GM23338 (cell line): ENCODE measurements at regions not wholly inside any gene's neighbourhood (a gene's known extent, or its start where the extent isn't known, plus 50 kb on each side); places are given as distances from the start of the nearest gene placed in this dataset.

Experiments
- CREB1 ChIP-seq: fragments of 250-450 bp; sonication (Bioruptor Pico); IDR thresholded peaks from 2 replicates; pipeline ENCODE4 v1.5.0; 2020; ENCODE audit warnings: low read depth, mild to moderate bottlenecking, moderate library complexity
- NANOG ChIP-seq: IDR thresholded peaks from 2 replicates; pipeline ENCODE4 v1.6.1; 2016; ENCODE audit warnings: antibody characterized with exemption, borderline replicate concordance
- TF ChIP-seq, protein P1 (sequence below): fragments of 250-450 bp; sonication (Bioruptor Pico); IDR thresholded peaks from 2 replicates; pipeline ENCODE4 v1.5.0; 2020; ENCODE audit warnings: mild to moderate bottlenecking, moderate library complexity
- TF ChIP-seq, protein P2 (sequence below): IDR thresholded peaks from one replicate; pipeline ENCODE4 v1.6.1; 2018; ENCODE audit warnings: antibody characterized with exemption; ENCODE audit not compliant: unreplicated experiment
- TF ChIP-seq, protein P3 (sequence below), 2 experiments: fragments of 200-600 bp in 1 of 2; sonication (generic) in 1 of 2; conservative IDR thresholded peaks; 2 replicates each; pipeline versions ENCODE4 v1.5.1 to v1.6.1; 2016 to 2017; ENCODE audit warnings: antibody characterized with exemption in 2 of 2, low read depth in 2 of 2, mild to moderate bottlenecking in 2 of 2, moderate library complexity in 1 of 2

DNA sequence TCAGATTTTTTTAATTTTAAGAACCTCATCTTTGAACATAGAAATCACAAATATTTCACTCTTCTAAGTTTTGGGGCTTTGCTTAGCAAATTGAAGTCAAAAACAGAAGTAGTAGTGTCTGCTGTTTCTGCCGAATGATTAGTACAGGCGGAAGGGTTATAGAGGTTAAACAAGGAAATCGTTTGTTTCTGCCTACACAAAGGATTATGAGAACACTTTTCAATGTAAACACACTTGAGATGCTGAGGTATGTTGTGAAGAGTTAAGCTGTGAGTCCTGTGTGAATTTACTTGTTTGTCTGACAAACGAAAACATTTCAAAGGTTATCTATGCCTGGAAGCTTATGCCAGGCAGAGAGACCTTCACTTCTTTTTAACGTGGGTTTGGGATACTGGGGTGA lies 224.8 kb downstream of the CETN3 start (continued):
- TF ChIP-seq, protein P1, sequence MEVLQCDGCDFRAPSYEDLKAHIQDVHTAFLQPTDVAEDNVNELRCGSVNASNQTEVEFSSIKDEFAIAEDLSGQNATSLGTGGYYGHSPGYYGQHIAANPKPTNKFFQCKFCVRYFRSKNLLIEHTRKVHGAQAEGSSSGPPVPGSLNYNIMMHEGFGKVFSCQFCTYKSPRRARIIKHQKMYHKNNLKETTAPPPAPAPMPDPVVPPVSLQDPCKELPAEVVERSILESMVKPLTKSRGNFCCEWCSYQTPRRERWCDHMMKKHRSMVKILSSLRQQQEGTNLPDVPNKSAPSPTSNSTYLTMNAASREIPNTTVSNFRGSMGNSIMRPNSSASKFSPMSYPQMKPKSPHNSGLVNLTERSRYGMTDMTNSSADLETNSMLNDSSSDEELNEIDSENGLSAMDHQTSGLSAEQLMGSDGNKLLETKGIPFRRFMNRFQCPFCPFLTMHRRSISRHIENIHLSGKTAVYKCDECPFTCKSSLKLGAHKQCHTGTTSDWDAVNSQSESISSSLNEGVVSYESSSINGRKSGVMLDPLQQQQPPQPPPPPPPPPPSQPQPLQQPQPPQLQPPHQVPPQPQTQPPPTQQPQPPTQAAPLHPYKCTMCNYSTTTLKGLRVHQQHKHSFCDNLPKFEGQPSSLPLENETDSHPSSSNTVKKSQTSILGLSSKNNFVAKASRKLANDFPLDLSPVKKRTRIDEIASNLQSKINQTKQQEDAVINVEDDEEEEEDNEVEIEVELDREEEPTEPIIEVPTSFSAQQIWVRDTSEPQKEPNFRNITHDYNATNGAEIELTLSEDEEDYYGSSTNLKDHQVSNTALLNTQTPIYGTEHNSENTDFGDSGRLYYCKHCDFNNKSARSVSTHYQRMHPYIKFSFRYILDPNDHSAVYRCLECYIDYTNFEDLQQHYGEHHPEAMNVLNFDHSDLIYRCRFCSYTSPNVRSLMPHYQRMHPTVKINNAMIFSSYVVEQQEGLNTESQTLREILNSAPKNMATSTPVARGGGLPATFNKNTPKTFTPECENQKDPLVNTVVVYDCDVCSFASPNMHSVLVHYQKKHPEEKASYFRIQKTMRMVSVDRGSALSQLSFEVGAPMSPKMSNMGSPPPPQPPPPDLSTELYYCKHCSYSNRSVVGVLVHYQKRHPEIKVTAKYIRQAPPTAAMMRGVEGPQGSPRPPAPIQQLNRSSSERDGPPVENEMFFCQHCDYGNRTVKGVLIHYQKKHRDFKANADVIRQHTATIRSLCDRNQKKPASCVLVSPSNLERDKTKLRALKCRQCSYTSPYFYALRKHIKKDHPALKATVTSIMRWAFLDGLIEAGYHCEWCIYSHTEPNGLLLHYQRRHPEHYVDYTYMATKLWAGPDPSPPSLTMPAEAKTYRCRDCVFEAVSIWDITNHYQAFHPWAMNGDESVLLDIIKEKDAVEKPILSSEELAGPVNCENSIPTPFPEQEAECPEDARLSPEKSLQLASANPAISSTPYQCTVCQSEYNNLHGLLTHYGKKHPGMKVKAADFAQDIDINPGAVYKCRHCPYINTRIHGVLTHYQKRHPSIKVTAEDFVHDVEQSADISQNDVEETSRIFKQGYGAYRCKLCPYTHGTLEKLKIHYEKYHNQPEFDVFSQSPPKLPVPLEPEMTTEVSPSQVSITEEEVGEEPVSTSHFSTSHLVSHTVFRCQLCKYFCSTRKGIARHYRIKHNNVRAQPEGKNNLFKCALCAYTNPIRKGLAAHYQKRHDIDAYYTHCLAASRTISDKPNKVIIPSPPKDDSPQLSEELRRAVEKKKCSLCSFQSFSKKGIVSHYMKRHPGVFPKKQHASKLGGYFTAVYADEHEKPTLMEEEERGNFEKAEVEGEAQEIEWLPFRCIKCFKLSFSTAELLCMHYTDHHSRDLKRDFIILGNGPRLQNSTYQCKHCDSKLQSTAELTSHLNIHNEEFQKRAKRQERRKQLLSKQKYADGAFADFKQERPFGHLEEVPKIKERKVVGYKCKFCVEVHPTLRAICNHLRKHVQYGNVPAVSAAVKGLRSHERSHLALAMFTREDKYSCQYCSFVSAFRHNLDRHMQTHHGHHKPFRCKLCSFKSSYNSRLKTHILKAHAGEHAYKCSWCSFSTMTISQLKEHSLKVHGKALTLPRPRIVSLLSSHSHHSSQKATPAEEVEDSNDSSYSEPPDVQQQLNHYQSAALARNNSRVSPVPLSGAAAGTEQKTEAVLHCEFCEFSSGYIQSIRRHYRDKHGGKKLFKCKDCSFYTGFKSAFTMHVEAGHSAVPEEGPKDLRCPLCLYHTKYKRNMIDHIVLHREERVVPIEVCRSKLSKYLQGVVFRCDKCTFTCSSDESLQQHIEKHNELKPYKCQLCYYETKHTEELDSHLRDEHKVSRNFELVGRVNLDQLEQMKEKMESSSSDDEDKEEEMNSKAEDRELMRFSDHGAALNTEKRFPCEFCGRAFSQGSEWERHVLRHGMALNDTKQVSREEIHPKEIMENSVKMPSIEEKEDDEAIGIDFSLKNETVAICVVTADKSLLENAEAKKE (CRISPR knock-in tag), result no peak
- TF ChIP-seq NANOG (no peak), CREB1 (CRISPR knock-in tag) (no peak)
- TF ChIP-seq, protein P2, sequence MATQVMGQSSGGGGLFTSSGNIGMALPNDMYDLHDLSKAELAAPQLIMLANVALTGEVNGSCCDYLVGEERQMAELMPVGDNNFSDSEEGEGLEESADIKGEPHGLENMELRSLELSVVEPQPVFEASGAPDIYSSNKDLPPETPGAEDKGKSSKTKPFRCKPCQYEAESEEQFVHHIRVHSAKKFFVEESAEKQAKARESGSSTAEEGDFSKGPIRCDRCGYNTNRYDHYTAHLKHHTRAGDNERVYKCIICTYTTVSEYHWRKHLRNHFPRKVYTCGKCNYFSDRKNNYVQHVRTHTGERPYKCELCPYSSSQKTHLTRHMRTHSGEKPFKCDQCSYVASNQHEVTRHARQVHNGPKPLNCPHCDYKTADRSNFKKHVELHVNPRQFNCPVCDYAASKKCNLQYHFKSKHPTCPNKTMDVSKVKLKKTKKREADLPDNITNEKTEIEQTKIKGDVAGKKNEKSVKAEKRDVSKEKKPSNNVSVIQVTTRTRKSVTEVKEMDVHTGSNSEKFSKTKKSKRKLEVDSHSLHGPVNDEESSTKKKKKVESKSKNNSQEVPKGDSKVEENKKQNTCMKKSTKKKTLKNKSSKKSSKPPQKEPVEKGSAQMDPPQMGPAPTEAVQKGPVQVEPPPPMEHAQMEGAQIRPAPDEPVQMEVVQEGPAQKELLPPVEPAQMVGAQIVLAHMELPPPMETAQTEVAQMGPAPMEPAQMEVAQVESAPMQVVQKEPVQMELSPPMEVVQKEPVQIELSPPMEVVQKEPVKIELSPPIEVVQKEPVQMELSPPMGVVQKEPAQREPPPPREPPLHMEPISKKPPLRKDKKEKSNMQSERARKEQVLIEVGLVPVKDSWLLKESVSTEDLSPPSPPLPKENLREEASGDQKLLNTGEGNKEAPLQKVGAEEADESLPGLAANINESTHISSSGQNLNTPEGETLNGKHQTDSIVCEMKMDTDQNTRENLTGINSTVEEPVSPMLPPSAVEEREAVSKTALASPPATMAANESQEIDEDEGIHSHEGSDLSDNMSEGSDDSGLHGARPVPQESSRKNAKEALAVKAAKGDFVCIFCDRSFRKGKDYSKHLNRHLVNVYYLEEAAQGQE, result no peak
- TF ChIP-seq, protein P3, sequence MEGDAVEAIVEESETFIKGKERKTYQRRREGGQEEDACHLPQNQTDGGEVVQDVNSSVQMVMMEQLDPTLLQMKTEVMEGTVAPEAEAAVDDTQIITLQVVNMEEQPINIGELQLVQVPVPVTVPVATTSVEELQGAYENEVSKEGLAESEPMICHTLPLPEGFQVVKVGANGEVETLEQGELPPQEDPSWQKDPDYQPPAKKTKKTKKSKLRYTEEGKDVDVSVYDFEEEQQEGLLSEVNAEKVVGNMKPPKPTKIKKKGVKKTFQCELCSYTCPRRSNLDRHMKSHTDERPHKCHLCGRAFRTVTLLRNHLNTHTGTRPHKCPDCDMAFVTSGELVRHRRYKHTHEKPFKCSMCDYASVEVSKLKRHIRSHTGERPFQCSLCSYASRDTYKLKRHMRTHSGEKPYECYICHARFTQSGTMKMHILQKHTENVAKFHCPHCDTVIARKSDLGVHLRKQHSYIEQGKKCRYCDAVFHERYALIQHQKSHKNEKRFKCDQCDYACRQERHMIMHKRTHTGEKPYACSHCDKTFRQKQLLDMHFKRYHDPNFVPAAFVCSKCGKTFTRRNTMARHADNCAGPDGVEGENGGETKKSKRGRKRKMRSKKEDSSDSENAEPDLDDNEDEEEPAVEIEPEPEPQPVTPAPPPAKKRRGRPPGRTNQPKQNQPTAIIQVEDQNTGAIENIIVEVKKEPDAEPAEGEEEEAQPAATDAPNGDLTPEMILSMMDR (conservative IDR thresholded peaks at IDR 0.05; ENCODE audit: low read depth in 2 of 2), result no peak
